ENCODE measurements at regions not wholly inside any gene's neighbourhood (a gene's known extent, or its start where the extent isn't known, plus 50 kb on each side); places are given as distances from the start of the nearest gene placed in this dataset.
A peak's percentile ranks its signal among the peaks of the same experiment; 100 is the strongest.
"Not testable (repeated sequence)": the region's sequence is repeated elsewhere in the genome, so short reads cannot be mapped to it uniquely, and the experiment has no call there.

DNA sequence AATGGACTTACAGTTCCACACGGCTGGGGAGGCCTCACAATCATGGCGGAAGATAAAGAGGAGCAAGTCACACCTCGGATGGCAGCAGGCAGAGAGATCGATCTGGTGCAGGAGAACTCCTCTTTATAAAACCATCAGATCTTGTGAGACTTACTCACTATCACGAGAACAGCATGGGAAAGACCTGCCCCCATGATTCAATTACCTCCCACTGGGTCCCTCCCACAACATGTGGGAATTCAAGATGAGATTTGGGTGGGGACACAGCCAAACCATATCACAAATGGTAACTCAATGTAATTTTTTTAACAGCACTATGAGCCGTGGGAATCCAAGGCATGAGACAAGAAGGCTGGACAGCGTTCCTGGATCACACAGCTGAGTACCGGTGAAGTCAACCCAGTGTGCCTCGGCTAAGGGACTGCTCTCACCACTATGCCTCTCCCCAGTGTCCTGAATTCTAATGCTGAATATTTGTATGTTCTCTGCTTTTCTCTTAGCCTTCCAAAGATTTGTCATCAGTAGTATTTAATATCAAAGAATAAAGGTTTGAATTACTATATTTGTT lies 84.3 kb downstream of the IRS2 start:
- not testable (repeated sequence) for DNase-seq (ENCODE audit: low spot score)

DNA sequence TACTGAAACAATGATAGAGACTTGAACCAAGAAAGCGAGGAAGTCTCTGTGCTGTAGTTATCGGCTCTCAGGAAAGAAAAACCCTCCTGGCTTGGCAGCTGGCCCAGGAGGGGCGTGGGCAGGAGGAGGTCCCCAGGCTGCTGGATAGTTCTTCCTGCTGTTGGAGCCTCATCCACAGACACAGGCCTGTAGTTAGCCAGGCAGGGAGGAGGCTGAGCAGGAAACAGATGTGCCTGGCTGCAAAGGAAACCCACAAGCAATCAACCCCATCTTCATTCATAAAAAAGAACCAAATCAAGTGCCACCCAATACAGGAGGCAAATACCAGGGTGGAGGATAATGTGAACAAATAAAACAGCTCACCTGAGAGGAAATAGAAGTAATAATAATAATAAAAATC lies 86.2 kb downstream of the IRS2 start:
- DNase-seq (ENCODE audit: low spot score) = peak; percentile 82

DNA sequence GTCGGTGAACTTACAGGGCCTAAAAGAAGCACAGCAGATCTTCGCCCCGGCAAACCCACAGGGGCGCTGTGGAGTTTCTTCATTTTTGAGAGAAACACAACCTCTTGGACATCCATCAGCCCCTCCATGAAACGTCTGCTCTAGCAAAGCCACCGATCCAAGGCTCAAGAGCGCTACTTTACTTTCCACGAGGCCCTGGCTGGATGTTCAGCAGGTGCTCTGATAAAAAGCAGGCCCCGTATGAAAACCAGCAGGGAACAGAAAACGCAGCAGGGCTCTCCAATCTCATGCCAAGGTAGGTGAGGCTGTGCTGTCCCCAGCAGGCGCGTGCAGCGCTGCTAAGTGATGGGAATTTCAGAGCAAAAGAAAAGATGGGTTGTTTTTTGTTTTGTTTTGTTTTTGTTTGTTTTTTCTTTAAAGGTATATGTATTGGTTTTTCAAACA lies 86.7 kb downstream of the IRS2 start:
- DNase-seq (ENCODE audit: low spot score) = no peak

DNA sequence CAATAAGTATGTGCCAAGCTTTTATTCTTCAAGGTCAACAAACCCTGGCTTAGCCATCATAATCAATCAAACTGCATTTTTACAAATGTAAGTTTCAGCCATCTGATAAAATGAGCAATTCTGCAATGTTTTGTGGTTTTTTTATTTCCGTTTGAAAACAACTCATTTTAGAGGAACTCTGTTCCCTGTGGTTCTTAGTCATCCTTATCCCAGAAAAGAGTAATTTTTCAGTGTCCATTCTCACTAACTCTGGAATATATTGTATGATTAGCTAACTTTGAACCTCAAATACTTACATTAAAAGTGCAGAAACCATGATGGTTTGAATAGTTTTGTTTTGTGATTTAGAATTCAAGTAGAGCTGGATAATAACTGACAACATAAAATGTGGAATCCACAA lies 87.6 kb downstream of the IRS2 start:
- no peak for DNase-seq (ENCODE audit: low spot score)

DNA sequence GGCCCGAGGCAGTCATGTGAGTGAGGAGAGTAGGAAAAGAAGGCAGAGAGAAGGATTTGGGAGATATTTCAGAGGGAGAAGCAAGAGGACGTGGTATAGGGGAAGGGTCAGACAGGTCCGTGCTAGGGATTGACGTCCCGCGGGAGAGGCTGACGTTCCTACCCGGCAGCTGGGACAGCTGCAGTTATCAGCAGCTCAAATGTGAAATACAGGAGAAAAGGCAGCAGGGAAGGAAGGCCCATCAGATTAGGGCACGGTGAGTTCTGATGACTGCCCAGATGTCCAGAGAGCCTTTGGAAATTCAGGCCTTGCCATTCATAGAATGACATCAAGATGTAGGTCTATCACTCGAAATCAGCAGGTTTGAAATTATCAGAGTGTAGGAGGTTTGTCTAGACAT lies 88.4 kb downstream of the IRS2 start:
- DNase-seq (ENCODE audit: low spot score) = no peak

DNA sequence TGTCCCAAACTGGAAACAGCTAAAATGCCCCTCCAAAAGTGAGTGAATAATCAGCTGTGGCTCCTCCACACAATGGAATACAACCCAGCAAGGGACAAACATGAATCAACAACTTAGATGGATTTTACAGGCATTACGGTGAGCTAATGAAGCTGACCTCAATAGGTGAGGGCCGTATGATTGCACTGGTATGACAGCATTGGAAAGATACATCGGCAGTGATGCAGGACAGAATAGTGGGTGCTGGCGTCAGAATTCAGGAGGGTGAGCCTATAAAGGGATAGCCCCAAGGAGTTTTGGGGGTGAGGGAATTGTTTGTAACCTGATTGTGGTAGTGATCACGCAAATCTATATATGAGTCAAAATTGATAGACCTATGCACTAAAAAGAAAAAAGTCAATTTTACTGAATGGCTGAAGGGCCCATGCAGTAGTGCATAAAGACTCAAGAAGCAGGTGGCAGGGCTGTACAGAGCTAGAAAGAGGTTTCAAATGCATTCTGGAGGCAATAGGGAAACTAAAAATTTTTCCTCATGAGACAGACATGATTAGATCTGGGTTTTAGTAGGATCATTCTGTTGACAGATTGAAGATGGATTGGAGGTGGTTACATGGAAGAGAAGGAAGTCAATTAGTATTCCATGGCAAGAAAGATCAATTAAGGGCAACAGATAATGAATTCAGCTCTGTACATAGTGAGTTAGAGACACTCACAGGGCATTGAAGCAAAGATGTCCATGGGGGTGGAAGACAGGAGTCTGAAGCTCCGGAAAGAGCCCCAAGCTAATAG lies 90.8 kb downstream of the IRS2 start:
- no peak for DNase-seq (ENCODE audit: low spot score)

DNA sequence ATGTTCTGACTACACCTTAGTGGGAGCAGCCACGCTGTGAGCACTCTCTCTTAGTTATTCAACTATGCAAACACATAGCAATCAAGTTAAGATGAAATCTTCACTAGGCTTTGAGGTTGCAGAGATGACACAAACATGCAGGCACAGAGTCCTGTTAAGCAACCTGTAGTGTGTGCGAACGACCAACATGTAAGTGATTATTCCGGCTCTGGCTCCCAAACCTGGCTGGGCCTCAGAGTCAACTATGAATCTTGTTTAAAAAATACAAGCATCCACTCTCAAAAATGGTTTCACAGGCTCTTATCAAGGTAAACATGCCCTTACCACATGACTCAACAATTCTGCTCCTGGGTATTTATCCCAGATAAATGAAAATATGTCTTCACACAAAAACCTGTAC lies 91.4 kb downstream of the IRS2 start:
- DNase-seq (ENCODE audit: low spot score) = no peak

DNA sequence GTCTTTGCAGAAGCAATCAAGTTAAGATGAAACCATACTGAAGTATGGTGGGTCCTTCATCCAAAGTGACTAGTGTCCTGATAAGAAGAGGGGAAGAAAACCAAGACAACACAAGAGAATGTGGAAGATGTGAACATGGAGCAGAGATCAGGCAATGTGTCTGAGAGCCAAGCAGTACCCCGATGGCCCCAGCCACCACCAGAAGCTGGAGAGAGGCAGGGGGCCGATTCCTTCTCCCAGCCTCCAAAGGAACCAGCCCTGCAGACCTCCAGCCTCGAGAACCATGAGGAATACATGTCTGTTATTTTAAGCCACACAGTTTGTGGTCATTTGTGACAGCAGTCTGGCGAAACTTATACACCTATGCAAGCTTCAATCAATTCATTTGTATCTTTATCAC lies 93.2 kb downstream of the IRS2 start:
- DNase-seq (ENCODE audit: low spot score) = no peak

DNA sequence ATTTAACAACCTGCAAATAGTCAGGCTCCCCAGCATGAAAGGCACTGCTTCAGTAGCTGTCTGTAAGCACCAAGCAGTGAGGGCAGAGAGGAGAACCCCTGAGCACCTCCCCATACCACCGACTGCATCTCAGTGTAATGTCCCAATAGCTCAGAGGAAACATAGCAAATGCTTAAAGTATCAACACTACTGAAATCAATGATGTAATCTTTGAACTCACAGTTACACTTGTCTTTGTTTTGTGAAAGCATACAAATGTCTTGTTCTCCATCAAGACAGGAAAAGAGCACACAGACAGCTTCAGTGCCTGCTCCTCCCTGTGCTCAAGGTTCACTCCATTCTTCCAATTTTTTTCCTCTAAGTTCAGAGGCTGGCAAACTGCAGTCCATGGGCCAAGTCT lies 94.7 kb downstream of the IRS2 start:
- DNase-seq (ENCODE audit: low spot score) = no peak

DNA sequence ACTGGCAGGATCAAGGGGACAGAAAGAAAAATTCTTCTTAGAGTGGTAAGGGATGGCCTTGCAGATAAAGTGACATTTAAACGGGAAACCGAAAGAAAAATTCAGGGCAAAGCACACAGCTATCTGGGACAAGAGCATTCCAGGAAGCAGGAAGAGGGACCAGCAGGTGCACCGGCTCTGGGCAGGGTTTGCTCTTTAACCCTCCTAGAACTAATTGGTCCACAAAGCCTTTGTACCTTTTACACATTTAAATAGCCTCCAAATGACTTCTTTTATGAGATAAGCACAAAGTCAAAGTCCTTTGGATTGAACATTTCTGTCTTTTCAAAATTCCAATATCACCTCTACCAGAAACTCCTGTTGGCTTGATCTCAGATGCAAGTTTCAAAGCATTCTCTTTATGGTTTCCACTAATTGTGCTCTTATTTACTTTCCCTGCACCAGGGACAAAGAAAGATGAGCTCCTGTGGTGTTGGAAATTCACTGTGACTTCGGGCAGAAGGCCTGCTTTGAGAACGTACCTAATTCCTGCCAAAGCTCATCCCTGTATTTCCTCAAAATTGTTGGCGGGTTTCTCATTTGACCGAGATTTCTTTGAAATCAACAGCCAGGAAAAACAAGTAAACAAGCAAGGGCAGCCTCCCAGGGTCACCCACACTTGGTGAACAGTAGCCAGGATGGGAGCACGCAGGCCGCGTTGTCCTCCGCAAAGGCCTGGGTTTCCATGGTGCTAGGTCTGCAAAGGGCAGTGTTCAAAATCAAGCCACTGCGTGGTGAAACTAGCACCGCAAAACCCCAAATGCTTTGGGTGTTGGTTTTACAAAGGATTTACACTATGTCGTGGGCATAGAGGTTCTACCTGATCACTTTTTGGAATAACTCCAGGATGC lies 98.6 kb downstream of the IRS2 start:
- no peak for DNase-seq (ENCODE audit: low spot score)

DNA sequence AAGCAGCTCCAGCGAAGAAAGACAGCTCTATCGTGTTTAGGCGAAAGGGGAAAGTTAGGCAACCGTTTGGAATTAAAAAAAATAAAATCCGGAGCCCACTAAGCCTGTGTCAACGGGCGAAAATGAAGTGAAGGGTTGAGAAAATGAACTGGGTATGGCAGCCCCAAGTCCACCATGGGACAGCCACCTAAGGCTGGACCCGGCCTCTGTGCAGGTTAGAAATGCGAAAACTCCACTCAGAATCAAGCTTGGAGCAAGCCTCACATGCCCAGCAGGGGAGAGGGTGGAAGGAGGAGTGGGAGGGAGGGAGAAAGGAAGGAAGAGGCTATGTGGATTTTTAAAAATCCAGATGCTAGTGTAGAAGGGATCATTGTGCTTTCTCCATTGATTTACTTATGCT lies 101.2 kb downstream of the IRS2 start:
- DNase-seq (ENCODE audit: low spot score) = no peak

DNA sequence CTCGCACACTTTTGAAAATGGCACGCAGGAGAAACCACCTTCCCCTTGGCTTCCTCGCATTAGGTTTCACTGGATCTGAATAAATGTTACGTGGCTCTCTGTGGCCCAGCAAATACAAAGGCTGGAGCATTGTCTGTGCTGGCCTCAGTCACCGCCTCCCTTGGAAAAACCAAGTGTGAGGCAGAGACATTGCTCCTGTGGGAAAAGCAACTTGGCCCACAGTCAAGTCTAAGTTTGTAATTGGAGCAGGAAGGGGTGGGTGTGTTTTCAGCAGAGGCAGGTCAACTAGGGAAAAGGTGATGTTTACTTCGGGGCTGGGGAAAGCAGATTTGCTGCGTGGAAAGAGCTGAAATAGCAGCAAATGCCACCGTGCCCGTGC lies 101.6 kb downstream of the IRS2 start:
- peak; percentile 40 for DNase-seq (ENCODE audit: low spot score)

DNA sequence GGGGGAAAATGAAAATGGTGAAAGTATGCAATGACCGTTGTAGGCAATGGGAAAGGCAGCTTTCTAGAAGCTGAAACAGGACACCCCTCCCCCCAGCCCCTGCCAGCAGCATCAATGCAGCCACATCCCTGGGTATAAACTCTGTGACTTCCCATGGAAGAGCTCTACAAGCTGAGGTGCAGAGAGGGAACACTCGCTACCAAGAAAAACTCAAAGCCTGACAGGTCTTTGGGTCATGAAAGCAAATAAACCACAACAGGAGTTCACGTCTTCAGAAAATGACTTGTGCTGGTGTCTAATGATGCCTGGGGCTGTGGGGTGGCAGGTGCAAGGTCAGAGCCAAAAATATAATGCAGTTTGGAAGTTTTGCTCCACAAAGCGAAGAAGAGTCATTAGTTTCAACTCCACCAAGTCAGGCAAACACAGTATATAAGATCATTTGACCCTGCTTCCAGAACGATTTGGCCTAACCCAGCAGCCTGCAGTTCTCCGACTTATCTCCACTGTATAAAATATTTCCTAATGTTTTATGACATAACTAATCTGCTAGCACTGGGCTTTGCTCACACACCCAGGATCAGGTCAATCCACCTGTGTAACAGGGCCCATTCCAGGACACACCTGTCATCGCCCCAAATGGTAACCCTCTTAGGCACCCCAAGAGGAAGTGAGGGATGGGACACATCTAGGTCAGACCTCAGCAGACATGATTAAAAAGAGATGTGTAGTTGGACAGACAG lies 102.1 kb downstream of the IRS2 start:
- DNase-seq (ENCODE audit: low spot score) = no peak

DNA sequence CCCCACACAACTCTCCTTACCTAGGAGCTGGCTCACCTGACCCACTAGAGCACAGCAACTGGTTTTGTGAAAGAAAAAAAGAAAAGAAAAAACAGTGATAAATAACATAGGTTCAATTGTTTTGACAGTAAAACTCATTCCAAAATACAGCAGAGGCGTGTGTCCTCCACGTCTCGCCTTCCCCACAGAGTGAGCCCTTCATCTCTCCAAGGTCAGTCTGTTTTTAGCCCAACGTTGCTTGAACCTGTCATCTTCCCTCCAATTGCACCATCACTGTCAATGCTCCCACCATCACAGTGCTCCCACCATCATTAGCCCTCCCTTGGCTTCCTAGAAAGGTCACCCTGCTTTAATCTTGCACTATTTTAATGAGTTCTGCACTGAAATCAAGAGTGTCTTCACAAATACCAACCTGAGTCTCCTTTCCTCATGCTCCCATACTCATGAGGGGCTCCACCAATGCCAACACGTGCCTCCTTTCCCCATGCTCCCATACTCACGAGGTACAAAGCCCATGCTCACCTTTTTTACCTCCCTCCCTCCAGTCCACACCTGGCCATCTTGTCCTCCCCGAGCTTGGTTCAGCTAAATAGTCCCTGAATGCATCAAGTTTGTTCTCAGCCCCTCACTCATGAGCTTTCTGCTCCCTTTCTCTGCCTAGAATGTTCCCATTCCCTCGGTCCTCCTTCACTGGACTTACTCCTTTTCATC lies 103.7 kb downstream of the IRS2 start:
- DNase-seq (ENCODE audit: low spot score) = no peak

DNA sequence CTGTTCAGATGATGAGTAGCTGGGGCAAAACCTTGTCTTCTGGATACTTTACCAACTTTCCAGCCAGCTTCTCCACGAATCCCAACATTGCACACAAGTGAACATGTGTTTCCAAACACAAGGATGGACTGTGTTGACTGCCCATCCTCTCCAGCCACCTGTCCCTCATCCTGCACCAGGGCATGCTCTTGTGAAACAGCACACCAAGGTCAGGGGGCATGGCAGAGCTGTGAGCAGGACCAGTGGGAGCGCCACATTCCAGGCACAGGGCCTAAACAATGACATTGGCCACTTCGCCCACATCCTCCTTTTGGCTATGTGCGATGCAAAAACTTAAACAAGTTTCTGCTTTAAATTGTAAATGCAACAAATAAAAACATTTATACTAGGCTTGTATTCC lies 105.5 kb downstream of the IRS2 start:
- no peak for DNase-seq (ENCODE audit: low spot score)

DNA sequence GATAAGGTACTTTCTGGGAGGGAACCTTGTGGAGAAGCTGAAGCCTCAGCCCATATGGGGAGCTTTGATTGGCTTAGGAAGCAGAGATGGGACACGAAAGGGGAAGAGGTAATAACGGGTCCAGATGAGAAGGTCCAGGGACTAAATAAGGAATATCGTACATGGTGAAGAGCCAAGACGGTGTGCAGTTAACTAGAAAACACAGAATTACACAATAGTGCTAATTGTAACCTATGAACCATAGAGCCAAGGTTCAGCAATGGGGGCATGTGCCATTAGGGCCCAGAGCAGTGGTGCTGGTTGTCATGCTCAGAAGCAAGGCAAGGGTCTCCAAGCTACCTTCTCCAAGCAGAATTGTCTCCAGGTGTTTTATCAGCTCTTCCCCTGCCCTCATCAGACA lies 106.1 kb downstream of the IRS2 start:
- DNase-seq (ENCODE audit: low spot score) = no peak

DNA sequence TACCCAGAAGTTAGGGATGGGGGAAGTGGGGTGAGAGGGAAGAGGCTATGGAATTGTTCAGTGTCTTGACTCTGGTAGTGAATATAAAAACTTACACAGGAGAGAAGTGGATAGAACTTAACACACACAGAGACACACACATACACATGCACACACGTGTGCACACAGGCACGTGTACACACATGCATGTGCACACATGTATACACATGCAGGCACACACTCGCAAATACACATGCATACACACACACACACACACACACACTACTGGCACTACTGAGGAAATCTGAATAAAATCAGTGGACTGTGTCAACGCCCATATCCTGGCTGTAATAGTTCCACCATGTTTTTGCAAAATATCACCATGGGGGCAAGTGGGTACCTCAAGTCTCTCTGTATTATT lies 107.9 kb downstream of the IRS2 start:
- DNase-seq (ENCODE audit: low spot score) = no peak

DNA sequence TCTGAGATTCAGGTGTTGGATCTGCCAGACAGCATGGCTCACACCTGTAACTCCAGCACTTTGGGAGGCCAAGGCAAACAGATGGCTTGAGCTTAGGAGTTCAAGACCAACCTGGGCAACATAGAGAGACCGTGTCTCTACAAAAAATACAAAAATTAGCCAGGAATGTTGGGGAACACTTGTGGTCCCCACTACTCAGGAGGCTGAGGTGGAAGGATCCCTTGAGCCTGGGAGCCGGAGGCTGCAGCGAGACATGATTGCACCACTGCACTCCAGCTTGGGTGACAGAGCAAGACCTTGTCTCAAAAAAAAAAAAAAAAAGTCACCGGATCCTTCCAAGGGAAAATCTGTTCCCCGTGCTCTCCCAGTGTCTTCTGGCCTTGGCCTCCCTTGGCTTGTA lies 109.2 kb downstream of the IRS2 start:
- no peak for DNase-seq (ENCODE audit: low spot score)

DNA sequence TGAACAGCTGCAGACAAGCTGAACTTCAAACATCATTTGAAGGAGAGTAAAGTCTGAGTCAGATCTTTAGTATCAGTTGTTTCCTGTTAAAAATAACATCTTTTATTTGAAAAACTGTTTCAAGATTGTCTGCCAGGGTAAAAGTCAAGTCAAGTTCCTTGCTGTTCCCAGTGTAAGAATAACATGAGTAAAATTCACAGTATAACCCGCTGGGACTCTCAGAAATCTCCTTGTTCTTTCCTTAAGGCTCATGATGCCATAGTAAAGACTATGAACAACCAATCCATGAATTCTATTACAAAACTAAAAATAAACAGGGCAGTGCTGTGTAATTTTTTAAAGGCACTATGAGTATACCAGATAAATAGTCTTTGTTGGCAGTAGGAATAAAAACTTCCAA lies 112.9 kb downstream of the IRS2 start:
- no peak for DNase-seq (ENCODE audit: low spot score)

DNA sequence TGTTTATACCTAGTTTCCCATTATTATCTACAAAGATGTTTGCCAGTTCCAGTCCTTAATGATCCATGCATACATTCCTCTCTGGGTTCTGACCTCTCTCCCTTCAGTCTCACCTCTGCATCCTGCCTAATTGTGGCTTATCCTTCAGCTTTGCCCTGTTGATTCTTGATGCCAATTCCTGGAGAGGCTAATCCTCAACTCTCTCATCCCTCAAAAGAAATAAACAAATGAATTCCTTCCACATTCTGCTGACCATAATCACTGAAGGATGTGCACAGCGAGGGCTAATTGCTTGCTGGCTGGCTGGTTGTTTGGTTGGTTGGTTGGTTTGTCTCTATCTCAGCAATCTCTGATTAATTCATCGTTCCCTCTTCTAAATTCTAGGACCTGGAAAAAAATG lies 113.8 kb downstream of the IRS2 start:
- no peak for DNase-seq (ENCODE audit: low spot score)

DNA sequence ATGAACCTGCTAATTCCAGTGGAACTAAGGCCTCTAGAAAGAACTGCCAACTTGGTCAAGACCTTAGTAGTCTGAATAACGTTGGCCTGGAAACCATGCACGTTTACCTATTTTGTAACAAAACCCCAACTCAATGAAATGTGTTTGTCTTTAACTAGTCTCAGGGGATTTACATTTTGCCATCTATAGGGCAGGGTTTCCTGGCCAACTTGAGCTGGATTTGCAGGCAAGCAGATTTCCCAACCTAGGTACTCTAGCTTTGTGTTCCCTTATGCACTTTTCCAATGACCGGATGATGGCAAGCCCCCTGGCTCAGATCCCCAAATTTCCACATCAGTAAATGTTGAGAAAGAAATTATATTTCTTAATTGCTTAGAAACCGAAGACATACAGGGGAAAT lies 114.5 kb downstream of the IRS2 start:
- DNase-seq (ENCODE audit: low spot score) = no peak

DNA sequence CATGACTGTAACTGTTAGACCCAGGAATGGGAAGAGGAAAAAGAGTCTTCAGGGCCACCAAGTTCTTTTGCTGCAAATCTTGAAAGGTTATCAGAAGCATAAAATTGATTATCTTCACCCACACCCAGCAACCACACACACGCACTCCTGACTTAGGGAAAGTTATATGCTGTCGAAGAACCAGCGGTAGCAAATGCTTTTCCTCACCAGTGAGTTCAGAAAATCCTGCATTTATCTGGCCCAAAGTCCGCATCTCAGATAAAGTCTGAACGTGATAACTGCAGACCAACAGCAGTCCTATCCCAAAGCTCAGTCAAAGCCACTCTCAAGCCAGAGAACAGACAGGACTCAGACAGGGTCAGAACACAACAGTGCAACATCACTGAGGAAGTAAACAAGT lies 115.6 kb downstream of the IRS2 start:
- no peak for DNase-seq (ENCODE audit: low spot score)
